HG03432 (cell line): ENCODE measurements at regions not wholly inside any gene's neighbourhood (a gene's known extent, or its start where the extent isn't known, plus 50 kb on each side); places are given as distances from the start of the nearest gene placed in this dataset.
"Not testable (repeated sequence)": the region's sequence is repeated elsewhere in the genome, so short reads cannot be mapped to it uniquely, and the experiment has no call there.

Experiments used
- ATAC-seq: cut with Tn5 transposase; IDR thresholded peaks from one replicate; pipeline ENCODE4 v1.9.1; 2021; ENCODE audit warnings: mild to moderate bottlenecking, moderate library complexity; ENCODE audit not compliant: unreplicated experiment

GRCh38 chr3:101913168-101913567 is 63.9 kb downstream of the NFKBIZ start:
- ATAC-seq, result no peak

GRCh38 chr3:101917761-101918160 is 68.4 kb downstream of the NFKBIZ start:
- ATAC-seq, result not testable (repeated sequence)

GRCh38 chr3:101922151-101922725 is 72.9 kb downstream of the NFKBIZ start:
- not testable (repeated sequence) for ATAC-seq

- peak; percentile 66 for ATAC-seq
These were observed 75.3 kb downstream of the NFKBIZ start for GRCh38 chr3:101924621-101925020.

GRCh38 chr3:101925124-101925523 is 75.8 kb downstream of the NFKBIZ start:
- ATAC-seq, result not testable (repeated sequence)

- no peak for ATAC-seq
These were observed 76.2 kb downstream of the NFKBIZ start for GRCh38 chr3:101925564-101925963.

- ATAC-seq, result no peak
These were observed 77.3 kb downstream of the NFKBIZ start for GRCh38 chr3:101926594-101927105.

GRCh38 chr3:101928890-101929289 is 79.6 kb downstream of the NFKBIZ start:
- no peak for ATAC-seq

- no peak for ATAC-seq
These were observed 81.8 kb downstream of the NFKBIZ start for GRCh38 chr3:101931081-101931480.

GRCh38 chr3:101932326-101933068 is 83.2 kb downstream of the NFKBIZ start:
- no peak for ATAC-seq

GRCh38 chr3:101936419-101937356 is 87.4 kb downstream of the NFKBIZ start:
- ATAC-seq, result peak; percentile 94

- peak; percentile 50 for ATAC-seq
These were observed 89.0 kb downstream of the NFKBIZ start for GRCh38 chr3:101938262-101938847.

GRCh38 chr3:101939361-101940049 is 90.2 kb downstream of the NFKBIZ start:
- no peak for ATAC-seq

- ATAC-seq, result no peak
These were observed 91.4 kb downstream of the NFKBIZ start for GRCh38 chr3:101940521-101941317.

GRCh38 chr3:101941318-101942040 is 92.2 kb downstream of the NFKBIZ start:
- ATAC-seq, result no peak

GRCh38 chr3:101942356-101942755 is 93.0 kb downstream of the NFKBIZ start:
- no peak for ATAC-seq

- peak; percentile 38 for ATAC-seq
These were observed 93.7 kb downstream of the NFKBIZ start for GRCh38 chr3:101943029-101943428.

GRCh38 chr3:101944308-101944707 is 95.0 kb downstream of the NFKBIZ start:
- no peak for ATAC-seq

GRCh38 chr3:101945980-101946379 is 96.7 kb downstream of the NFKBIZ start:
- no peak for ATAC-seq
